ENCODE measurements at regions not wholly inside any gene's neighbourhood (a gene's known extent, or its start where the extent isn't known, plus 50 kb on each side); places are given as distances from the start of the nearest gene placed in this dataset.

GRCh38 chr3:159443266-159443665, 545.4 kb upstream of the IL12A start:
- Histone ChIP-seq H3K4me3 (ENCODE audit: low read length) (no peak overlapping the region), H3K9me3 (ENCODE audit: low read length) (no peaks in the 10 kb centered on the region), H3K79me2 (replicated peaks; ENCODE audit: insufficient read depth, low read length) (no peaks in the 10 kb centered on the region), H3K9ac (ENCODE audit: low read length) (no peak overlapping the region), H3K4me2 (ENCODE audit: low read length) (no peak overlapping the region), H3K27me3 (ENCODE audit: insufficient read depth, low read depth, low read length) (no peaks in the 10 kb centered on the region), H3F3A (ENCODE audit: insufficient read depth, low read length, poor library complexity, severe bottlenecking) (no peaks in the 10 kb centered on the region), H3K36me3 (ENCODE audit: insufficient read depth, low read length) (no peaks in the 10 kb centered on the region), H2AFZ (ENCODE audit: low read depth, low read length) (no peak overlapping the region), H3K9me2 (ENCODE audit: insufficient read depth, low read length) (no peaks in the 10 kb centered on the region), H3K27ac (ENCODE audit: low read length) (no peak overlapping the region), H4K20me1 (ENCODE audit: insufficient read depth) (no peaks in the 10 kb centered on the region)
- TF ChIP-seq, protein P1, sequence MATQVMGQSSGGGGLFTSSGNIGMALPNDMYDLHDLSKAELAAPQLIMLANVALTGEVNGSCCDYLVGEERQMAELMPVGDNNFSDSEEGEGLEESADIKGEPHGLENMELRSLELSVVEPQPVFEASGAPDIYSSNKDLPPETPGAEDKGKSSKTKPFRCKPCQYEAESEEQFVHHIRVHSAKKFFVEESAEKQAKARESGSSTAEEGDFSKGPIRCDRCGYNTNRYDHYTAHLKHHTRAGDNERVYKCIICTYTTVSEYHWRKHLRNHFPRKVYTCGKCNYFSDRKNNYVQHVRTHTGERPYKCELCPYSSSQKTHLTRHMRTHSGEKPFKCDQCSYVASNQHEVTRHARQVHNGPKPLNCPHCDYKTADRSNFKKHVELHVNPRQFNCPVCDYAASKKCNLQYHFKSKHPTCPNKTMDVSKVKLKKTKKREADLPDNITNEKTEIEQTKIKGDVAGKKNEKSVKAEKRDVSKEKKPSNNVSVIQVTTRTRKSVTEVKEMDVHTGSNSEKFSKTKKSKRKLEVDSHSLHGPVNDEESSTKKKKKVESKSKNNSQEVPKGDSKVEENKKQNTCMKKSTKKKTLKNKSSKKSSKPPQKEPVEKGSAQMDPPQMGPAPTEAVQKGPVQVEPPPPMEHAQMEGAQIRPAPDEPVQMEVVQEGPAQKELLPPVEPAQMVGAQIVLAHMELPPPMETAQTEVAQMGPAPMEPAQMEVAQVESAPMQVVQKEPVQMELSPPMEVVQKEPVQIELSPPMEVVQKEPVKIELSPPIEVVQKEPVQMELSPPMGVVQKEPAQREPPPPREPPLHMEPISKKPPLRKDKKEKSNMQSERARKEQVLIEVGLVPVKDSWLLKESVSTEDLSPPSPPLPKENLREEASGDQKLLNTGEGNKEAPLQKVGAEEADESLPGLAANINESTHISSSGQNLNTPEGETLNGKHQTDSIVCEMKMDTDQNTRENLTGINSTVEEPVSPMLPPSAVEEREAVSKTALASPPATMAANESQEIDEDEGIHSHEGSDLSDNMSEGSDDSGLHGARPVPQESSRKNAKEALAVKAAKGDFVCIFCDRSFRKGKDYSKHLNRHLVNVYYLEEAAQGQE (IDR thresholded peaks at IDR 0.05; ENCODE audit: borderline replicate concordance) = no peak
- TF ChIP-seq, protein P2, sequence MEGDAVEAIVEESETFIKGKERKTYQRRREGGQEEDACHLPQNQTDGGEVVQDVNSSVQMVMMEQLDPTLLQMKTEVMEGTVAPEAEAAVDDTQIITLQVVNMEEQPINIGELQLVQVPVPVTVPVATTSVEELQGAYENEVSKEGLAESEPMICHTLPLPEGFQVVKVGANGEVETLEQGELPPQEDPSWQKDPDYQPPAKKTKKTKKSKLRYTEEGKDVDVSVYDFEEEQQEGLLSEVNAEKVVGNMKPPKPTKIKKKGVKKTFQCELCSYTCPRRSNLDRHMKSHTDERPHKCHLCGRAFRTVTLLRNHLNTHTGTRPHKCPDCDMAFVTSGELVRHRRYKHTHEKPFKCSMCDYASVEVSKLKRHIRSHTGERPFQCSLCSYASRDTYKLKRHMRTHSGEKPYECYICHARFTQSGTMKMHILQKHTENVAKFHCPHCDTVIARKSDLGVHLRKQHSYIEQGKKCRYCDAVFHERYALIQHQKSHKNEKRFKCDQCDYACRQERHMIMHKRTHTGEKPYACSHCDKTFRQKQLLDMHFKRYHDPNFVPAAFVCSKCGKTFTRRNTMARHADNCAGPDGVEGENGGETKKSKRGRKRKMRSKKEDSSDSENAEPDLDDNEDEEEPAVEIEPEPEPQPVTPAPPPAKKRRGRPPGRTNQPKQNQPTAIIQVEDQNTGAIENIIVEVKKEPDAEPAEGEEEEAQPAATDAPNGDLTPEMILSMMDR (IDR thresholded peaks at IDR 0.05; ENCODE audit: poor library complexity, severe bottlenecking) = no peak
- no peak for TF ChIP-seq EP300 (conservative IDR thresholded peaks at IDR 0.05; ENCODE audit: poor library complexity, severe bottlenecking)
- TF ChIP-seq MXI1 (conservative IDR thresholded peaks at IDR 0.05; ENCODE audit: poor library complexity, severe bottlenecking) = no peak
- TF ChIP-seq EZH2 (IDR thresholded peaks at IDR 0.05; ENCODE audit: borderline replicate concordance, insufficient read depth, low read length, poor library complexity, severe bottlenecking) = no peak
- TF ChIP-seq SMC3 (conservative IDR thresholded peaks at IDR 0.05; ENCODE audit: poor library complexity) = no peak
- TF ChIP-seq TAF1 (IDR thresholded peaks at IDR 0.05; ENCODE audit: low read depth) = no peak
- no peak for TF ChIP-seq POLR2AphosphoS5 (IDR thresholded peaks at IDR 0.05)

DNA sequence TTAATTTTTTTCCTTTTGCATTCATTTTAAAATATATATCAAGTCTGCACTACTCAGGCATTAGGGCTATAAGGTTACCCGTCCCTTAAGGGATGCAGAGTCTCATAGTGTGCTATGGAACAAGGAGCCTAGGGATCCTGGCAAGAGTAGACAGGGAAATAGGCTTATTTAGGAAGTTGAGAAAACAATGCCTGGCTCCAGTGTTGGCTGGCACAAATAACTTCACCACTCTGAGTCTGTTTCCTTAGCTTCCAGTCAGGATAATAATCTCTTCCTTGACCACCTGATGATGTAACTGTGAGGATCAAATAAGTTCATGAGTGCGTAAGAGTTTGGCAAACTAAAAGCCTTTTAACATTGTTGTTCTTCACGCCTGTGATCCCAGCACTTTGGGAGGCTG, 540.8 kb upstream of the IL12A start:
- Histone ChIP-seq H3K27me3 (ENCODE audit: insufficient read depth, low read depth, low read length) (no peaks in the 10 kb centered on the region), H3K9ac (ENCODE audit: low read length) (no peak overlapping the region), H3K36me3 (ENCODE audit: insufficient read depth, low read length) (no peaks in the 10 kb centered on the region), H3K4me2 (ENCODE audit: low read length) (no peak overlapping the region), H3K27ac (ENCODE audit: low read length) (no peak overlapping the region), H3K79me2 (replicated peaks; ENCODE audit: insufficient read depth, low read length) (no peaks in the 10 kb centered on the region), H3K9me2 (ENCODE audit: insufficient read depth, low read length) (no peaks in the 10 kb centered on the region), H3K4me3 (ENCODE audit: low read length) (no peak overlapping the region), H3F3A (ENCODE audit: insufficient read depth, low read length, poor library complexity, severe bottlenecking) (no peaks in the 10 kb centered on the region), H3K9me3 (ENCODE audit: low read length) (no peaks in the 10 kb centered on the region), H4K20me1 (ENCODE audit: insufficient read depth) (no peaks in the 10 kb centered on the region), H2AFZ (ENCODE audit: low read depth, low read length) (no peak overlapping the region)
- no peak for TF ChIP-seq SMC3 (conservative IDR thresholded peaks at IDR 0.05; ENCODE audit: poor library complexity)

GRCh38 chr3:159448902-159449301, 539.7 kb upstream of the IL12A start:
- no peaks in the 10 kb centered on the region for H4K20me1 ChIP-seq (ENCODE audit: insufficient read depth)
- no peak for TF ChIP-seq SMC3 (conservative IDR thresholded peaks at IDR 0.05; ENCODE audit: poor library complexity)
- TF ChIP-seq, protein P2 (IDR thresholded peaks at IDR 0.05; ENCODE audit: poor library complexity, severe bottlenecking) = no peak
- no peak for TF ChIP-seq EZH2 (IDR thresholded peaks at IDR 0.05; ENCODE audit: borderline replicate concordance, insufficient read depth, low read length, poor library complexity, severe bottlenecking)
- TF ChIP-seq, protein P1 (IDR thresholded peaks at IDR 0.05; ENCODE audit: borderline replicate concordance) = no peak
- TF ChIP-seq POLR2AphosphoS5 (IDR thresholded peaks at IDR 0.05) = no peak
- no peak for TF ChIP-seq RAD21 (conservative IDR thresholded peaks at IDR 0.05)
- no peak for TF ChIP-seq MXI1 (conservative IDR thresholded peaks at IDR 0.05; ENCODE audit: poor library complexity, severe bottlenecking)
- no peak overlapping the region for H3K27ac ChIP-seq (ENCODE audit: low read length)
- H3K4me3 ChIP-seq (ENCODE audit: low read length) = no peak overlapping the region
- H3F3A ChIP-seq (ENCODE audit: insufficient read depth, low read length, poor library complexity, severe bottlenecking) = no peaks in the 10 kb centered on the region
- no peaks in the 10 kb centered on the region for H3K79me2 ChIP-seq (replicated peaks; ENCODE audit: insufficient read depth, low read length)
- no peaks in the 10 kb centered on the region for H3K9me2 ChIP-seq (ENCODE audit: insufficient read depth, low read length)
- H3K27me3 ChIP-seq (ENCODE audit: insufficient read depth, low read depth, low read length) = no peaks in the 10 kb centered on the region
- no peaks in the 10 kb centered on the region for H3K36me3 ChIP-seq (ENCODE audit: insufficient read depth, low read length)
- H3K9me3 ChIP-seq (ENCODE audit: low read length) = no peaks in the 10 kb centered on the region
- no peak overlapping the region for H3K4me2 ChIP-seq (ENCODE audit: low read length)
- no peak overlapping the region for H2AFZ ChIP-seq (ENCODE audit: low read depth, low read length)
- no peak overlapping the region for H3K9ac ChIP-seq (ENCODE audit: low read length)

All from neural cell (in vitro differentiated cells).